A673 (cell line): ENCODE measurements at regions not wholly inside any gene's neighbourhood (a gene's known extent, or its start where the extent isn't known, plus 50 kb on each side); places are given as distances from the start of the nearest gene placed in this dataset.

ENCODE experiments used
- BruUV-seq: library from RNA; stranded (reverse); fragments of 400-500 nt; replicated peaks from 2 replicates; lab custom pipeline; 2021; lab: Mats Ljungman, UMichigan
- CTCF ChIA-PET: fragments of 300-600 bp; sonication (Branson Sonifier 250); formaldehyde crosslinking; loops from one replicate; lab custom pipeline; 2022; ENCODE audit warnings: antibody characterized with exemption; lab: Charles Lee
- POLR2A ChIA-PET: fragments of 300-600 bp; sonication (Branson Sonifier 250); formaldehyde crosslinking; loops from one replicate; lab custom pipeline; 2022; ENCODE audit warnings: antibody characterized with exemption; ENCODE audit not compliant: low non-redundant PET; lab: Charles Lee
- DNase-seq: peaks from one replicate; pipeline ENCODE4 v3.0.0-alpha.2; 2015; ENCODE audit warnings: low spot score
- H3K27ac ChIP-seq: fragments of 200-600 bp; sonication (generic); 2 replicates; pipeline ENCODE4 v1.5.1; 2016; ENCODE audit warnings: mixed run types, low read depth, mild to moderate bottlenecking, mixed read lengths, antibody characterized with exemption, low read length; ENCODE audit not compliant: poor library complexity, severe bottlenecking
- H3K27me3 ChIP-seq: fragments of 200-600 bp; sonication (generic); replicated peaks from 2 replicates; pipeline ENCODE4 v1.6.1; 2017; ENCODE audit warnings: mixed run types, low read depth, mild to moderate bottlenecking, mixed read lengths, antibody characterized with exemption, low read length; ENCODE audit not compliant: insufficient read depth, poor library complexity
- H3K36me3 ChIP-seq: fragments of 200-600 bp; sonication (generic); 2 replicates; pipeline ENCODE4 v1.6.1; 2016; ENCODE audit warnings: mixed run types, mild to moderate bottlenecking, mixed read lengths, antibody characterized with exemption, low read length; ENCODE audit not compliant: insufficient read depth, poor library complexity, severe bottlenecking
- H3K4me1 ChIP-seq: fragments of 200-600 bp; sonication (generic); 2 replicates; pipeline ENCODE4 v1.6.1; 2017; ENCODE audit warnings: mixed run types, mild to moderate bottlenecking, mixed read lengths, antibody characterized with exemption, low read length; ENCODE audit not compliant: insufficient read depth, poor library complexity, severe bottlenecking
- H3K4me3 ChIP-seq: fragments of 200-600 bp; sonication (generic); 2 replicates; pipeline ENCODE4 v1.5.1; 2016; ENCODE audit warnings: low read depth, mixed run types, mild to moderate bottlenecking, mixed read lengths, low read length; ENCODE audit not compliant: poor library complexity, severe bottlenecking
- H3K9me3 ChIP-seq: fragments of 200-600 bp; sonication (generic); 2 replicates; pipeline ENCODE4 v1.6.1; 2016; ENCODE audit warnings: mixed run types, low read depth, mild to moderate bottlenecking, mixed read lengths, antibody characterized with exemption, low read length; ENCODE audit not compliant: poor library complexity, severe bottlenecking
- EZH2 ChIP-seq: fragments of 200-600 bp; sonication (generic); IDR thresholded peaks from 2 replicates; pipeline ENCODE4 v1.6.1; 2017; ENCODE audit warnings: borderline replicate concordance, low read depth, mild to moderate bottlenecking, mixed read lengths, antibody characterized with exemption, low read length; ENCODE audit not compliant: poor library complexity, severe bottlenecking
- intact Hi-C: fragments of 100-400 bp; cut with micrococcal nuclease; formaldehyde crosslinking; loops from one replicate; pipeline ENCODE4 v1.10.0; 2022; ENCODE audit not compliant: unreplicated experiment
- TF ChIP-seq, protein P1 (sequence below): fragments of 300-800, 200-600 bp; sonication (generic); conservative IDR thresholded peaks from 2 replicates; pipeline ENCODE4 v1.5.1; 2017; ENCODE audit warnings: low read depth, mild to moderate bottlenecking, antibody characterized with exemption, low read length, moderate library complexity, mixed read lengths

GRCh38 chr7:41878309-41879295, 175.7 kb upstream of the INHBA start:
- ChIA-PET POLR2A (interaction anchor here (0.7 kb wide), 1 partner anchor 54 kb away, joined by 6 read pairs; no protein-coding TSS in a partner anchor), CTCF (interaction anchor here (0.7 kb wide), 1 partner anchor 10 kb away, joined by 4 read pairs; no protein-coding TSS in a partner anchor)
- H3K27me3 ChIP-seq: no peaks in the 10 kb centered on the region
- no peaks in the 10 kb centered on the region for H3K36me3 ChIP-seq
- H3K9me3 ChIP-seq: no peaks in the 10 kb centered on the region
- DNase-seq: no peak
- H3K4me1 ChIP-seq: no peaks in the 10 kb centered on the region
- H3K27ac ChIP-seq: no peak overlapping the region
- intact Hi-C loops: no loop called here
- BruUV-seq: no TSS peak
- TF ChIP-seq, protein P1, sequence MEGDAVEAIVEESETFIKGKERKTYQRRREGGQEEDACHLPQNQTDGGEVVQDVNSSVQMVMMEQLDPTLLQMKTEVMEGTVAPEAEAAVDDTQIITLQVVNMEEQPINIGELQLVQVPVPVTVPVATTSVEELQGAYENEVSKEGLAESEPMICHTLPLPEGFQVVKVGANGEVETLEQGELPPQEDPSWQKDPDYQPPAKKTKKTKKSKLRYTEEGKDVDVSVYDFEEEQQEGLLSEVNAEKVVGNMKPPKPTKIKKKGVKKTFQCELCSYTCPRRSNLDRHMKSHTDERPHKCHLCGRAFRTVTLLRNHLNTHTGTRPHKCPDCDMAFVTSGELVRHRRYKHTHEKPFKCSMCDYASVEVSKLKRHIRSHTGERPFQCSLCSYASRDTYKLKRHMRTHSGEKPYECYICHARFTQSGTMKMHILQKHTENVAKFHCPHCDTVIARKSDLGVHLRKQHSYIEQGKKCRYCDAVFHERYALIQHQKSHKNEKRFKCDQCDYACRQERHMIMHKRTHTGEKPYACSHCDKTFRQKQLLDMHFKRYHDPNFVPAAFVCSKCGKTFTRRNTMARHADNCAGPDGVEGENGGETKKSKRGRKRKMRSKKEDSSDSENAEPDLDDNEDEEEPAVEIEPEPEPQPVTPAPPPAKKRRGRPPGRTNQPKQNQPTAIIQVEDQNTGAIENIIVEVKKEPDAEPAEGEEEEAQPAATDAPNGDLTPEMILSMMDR: no peak
- TF ChIP-seq EZH2: no peak
- no peak overlapping the region for H3K4me3 ChIP-seq

DNA sequence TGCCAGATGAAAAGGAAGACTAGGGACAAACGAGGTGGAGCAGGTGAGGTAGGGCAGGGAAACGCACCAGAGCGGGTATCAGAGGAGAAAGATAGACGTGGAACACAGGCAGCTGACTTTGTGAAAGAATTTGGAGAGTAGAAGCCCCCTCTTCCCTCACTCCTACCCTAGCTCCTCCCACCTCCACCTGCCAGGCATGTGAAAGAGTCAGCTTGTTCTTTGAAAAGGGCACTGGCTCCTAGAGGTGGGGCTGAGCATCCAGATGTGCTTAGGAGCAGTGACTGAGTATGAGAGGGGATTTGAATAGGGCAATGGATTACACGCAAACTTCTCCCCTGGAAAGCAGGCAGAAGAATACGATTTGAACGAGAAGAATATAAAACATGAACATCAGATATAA, 174.2 kb upstream of the INHBA start:
- TF ChIP-seq, protein P1: no peak
- no peak for TF ChIP-seq EZH2
- Histone ChIP-seq H3K4me1 (no peaks in the 10 kb centered on the region), H3K9me3 (no peaks in the 10 kb centered on the region), H3K4me3 (no peak overlapping the region), H3K36me3 (no peaks in the 10 kb centered on the region), H3K27ac (no peak overlapping the region), H3K27me3 (no peaks in the 10 kb centered on the region)
- intact Hi-C loops: no loop called here
- ChIA-PET POLR2A (no interaction called here), CTCF (no interaction called here)
- no peak for DNase-seq
- BruUV-seq: no TSS peak

- CTCF ChIA-PET: no interaction called here
- Histone ChIP-seq H3K4me1 (peaks cover 8% of the 10 kb centered on the region), H3K4me3 (no peak overlapping the region), H3K27ac (no peak overlapping the region), H3K27me3 (no peaks in the 10 kb centered on the region), H3K36me3 (no peaks in the 10 kb centered on the region), H3K9me3 (no peaks in the 10 kb centered on the region)
- TF ChIP-seq EZH2: no peak
- TF ChIP-seq, protein P1: no peak
- no TSS peak for BruUV-seq
- intact Hi-C loops: no loop called here
- POLR2A ChIA-PET: no interaction called here
- no peak for DNase-seq
Observed at GRCh38 chr7:41875513-41875912, 172.6 kb upstream of the INHBA start.
